ENCODE measurements at regions not wholly inside any gene's neighbourhood (a gene's known extent, or its start where the extent isn't known, plus 50 kb on each side); places are given as distances from the start of the nearest gene placed in this dataset.
A peak's percentile ranks its signal among the peaks of the same experiment; 100 is the strongest.
"Not testable (repeated sequence)": the region's sequence is repeated elsewhere in the genome, so short reads cannot be mapped to it uniquely, and the experiment has no call there.

GRCh38 chr9:7626571-7627029 is 173.0 kb downstream of the DMAC1 start:
- peak in 1 of 2 donors; percentile 15 for DNase-seq (ENCODE audit: low read depth in 1 of 2, low spot score in 1 of 2)

DNA sequence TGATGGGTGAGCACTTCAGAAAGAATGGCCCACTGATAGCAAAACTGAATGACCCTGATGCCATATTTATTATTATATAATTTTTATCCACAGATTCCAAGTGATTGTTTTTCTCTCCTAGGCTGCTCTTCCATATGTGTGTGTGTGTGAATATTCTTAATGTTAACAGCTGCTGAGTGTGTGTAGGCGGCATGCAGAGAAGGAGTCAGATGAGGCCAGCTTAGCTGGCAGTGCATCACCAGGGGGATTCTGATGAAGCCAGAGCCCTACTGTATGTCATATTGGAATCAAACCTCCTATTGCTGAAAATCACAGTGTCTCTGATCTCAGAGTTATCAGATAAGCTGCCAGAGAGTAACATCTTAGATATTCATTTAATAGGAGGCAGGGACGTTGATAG is 177.1 kb downstream of the DMAC1 start:
- DNase-seq (ENCODE audit: low read depth in 1 of 2, low spot score in 1 of 2), result no peak

DNA sequence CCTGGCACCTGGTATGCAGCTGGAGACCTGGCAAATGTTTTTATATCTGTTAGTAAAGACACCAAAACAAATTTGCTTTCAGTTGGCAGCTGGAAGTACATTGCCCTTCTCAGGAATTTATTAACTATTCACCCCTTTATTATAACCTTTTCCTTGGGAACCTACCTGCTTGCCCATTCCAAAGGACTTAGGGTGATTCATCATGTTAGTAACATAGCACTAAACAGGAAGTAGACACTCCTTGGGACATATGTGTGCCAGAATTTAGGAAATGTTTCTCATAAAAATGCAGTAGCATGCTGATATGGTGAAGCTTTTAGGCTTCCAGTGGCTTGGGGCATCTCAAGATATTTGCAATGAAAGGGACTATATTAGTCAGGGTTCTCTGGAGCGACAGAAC is 184.2 kb downstream of the DMAC1 start:
- no peak for DNase-seq (ENCODE audit: low read depth in 1 of 2, low spot score in 1 of 2)

- no peak for DNase-seq (ENCODE audit: low read depth in 1 of 2, low spot score in 1 of 2)
These were observed 185.6 kb downstream of the DMAC1 start for GRCh38 chr9:7613931-7614330.

DNA sequence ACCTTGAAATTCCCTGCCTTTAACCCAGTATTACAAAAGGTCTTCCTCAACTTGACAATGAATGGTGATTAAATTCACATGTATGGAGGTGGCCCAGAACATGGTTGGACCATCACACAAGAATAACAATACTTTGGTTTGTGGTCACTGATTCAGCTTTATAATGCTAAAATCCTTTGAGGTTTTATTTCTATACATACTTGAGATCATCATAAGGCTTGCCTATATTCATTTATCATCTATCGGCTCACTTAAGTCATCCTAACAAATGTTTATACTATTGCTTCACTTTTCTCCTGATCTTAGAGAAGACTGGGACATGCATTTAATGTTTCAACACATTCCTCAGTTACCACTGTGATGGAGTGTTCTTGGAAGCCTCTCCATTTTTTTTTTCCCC is 191.3 kb downstream of the DMAC1 start:
- DNase-seq (ENCODE audit: low read depth in 1 of 2, low spot score in 1 of 2), result no peak

DNA sequence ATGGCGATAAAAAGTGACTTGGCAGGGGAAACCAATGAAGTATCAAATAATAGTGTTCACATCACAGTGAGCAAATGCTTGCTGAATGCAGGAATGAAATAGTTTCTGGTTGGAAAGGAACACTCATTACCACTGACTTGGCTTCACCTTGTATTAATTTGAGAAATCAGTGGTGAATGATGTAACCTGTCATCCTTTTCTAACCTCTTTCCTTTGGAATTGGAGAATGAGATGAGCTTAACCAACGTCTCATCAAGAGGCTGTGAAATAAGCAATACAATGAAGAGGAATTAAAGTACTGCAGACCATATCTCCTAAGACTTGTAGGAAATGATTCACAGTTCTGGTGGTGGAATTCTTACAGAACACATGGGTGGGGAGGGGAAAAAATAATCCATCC is 192.2 kb downstream of the DMAC1 start:
- no peak for DNase-seq (ENCODE audit: low read depth in 1 of 2, low spot score in 1 of 2)

GRCh38 chr9:7606591-7606990 is 193.0 kb downstream of the DMAC1 start:
- DNase-seq (ENCODE audit: low read depth in 1 of 2, low spot score in 1 of 2), result no peak

- DNase-seq (ENCODE audit: low read depth in 1 of 2, low spot score in 1 of 2), result no peak
These were observed 197.8 kb downstream of the DMAC1 start for GRCh38 chr9:7601739-7602138.

GRCh38 chr9:7597716-7598115 is 201.9 kb downstream of the DMAC1 start:
- DNase-seq (ENCODE audit: low read depth in 1 of 2, low spot score in 1 of 2), result no peak

- no peak for DNase-seq (ENCODE audit: low read depth in 1 of 2, low spot score in 1 of 2)
These were observed 207.0 kb downstream of the DMAC1 start for GRCh38 chr9:7592321-7593316.

DNA sequence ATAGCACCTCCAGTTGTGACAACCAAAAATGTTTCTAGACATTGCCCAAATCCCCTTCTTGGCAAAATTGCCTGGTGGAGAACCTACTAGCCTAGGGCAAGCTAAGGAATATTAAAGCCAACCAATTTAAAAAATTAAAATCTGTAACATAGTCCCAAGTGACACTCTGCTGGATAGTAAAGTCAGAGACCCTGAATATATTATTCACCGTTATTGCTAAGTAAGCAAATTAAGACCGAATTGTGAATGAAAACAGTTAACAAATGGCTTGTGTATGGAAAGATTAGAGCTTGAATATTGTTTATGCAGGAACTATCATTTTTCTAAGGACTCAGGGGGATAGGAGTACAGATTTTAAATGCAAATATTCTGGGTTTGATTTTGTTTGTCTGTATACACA is 208.1 kb downstream of the DMAC1 start:
- DNase-seq (ENCODE audit: low read depth in 1 of 2, low spot score in 1 of 2), result no peak

DNA sequence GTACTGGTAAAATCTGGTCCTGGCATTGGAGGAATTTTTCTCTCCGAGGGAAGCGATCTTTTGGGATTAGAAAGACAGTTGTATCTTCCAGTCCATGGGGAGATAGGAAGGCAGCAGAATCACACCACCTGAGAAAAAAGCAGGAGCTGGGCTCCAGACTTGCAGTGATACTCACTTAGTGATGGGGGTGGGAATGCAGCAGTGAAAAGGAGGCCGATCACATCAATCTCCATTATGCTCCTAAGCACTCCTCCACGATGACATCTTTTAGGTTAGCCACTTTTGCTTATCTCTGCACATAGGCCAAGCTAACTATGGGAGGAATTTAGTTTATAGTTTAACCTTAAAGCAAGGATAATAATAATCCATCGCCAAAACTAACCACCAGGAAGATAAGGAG is 219.0 kb downstream of the DMAC1 start:
- no peak for DNase-seq (ENCODE audit: low read depth in 1 of 2, low spot score in 1 of 2)

DNA sequence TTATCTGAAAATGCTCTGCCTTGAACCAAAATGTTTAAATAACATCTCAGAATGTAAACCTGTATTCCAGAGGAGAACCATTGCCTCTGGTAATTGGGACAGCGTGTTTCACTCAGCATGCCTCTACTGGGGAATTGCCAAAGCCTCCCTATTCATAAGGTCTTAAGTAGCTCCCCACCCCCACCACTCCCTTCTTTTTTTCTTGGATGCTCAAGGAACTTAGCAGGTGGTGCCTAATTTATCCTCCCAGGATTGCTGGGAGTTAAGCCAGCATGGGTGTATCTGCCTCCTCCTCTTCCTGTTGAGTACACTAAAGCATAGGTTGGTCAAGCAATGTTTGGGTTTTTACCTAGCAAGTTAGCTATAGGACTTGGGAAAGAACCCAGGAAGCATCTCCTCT is 220.2 kb downstream of the DMAC1 start:
- DNase-seq (ENCODE audit: low read depth in 1 of 2, low spot score in 1 of 2), result no peak

- no peak for DNase-seq (ENCODE audit: low read depth in 1 of 2, low spot score in 1 of 2)
These were observed 220.6 kb downstream of the DMAC1 start for GRCh38 chr9:7578951-7579350.

GRCh38 chr9:7570107-7570720 is 229.4 kb downstream of the DMAC1 start:
- peak; percentile 8 to 15 for DNase-seq (ENCODE audit: low read depth in 1 of 2, low spot score in 1 of 2)

DNA sequence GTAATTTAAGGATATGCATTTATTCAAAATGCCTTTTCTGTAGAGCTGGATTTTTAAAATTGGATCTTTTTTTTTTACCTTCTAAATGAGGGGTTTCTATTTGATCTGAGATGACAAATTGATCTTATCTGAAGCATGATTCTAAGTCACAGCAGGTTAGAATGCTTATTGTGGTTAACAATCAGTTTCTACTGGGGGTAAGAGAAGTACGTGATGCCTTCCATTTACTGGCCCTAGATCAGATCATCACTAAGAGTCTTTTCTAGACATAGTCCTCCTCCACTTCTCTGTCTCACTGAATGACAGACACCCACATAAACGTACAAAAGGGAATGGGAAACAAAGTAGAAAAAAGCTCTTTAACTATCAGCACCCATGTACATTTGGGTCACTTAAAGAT is 231.9 kb downstream of the DMAC1 start:
- DNase-seq (ENCODE audit: low read depth in 1 of 2, low spot score in 1 of 2), result no peak

DNA sequence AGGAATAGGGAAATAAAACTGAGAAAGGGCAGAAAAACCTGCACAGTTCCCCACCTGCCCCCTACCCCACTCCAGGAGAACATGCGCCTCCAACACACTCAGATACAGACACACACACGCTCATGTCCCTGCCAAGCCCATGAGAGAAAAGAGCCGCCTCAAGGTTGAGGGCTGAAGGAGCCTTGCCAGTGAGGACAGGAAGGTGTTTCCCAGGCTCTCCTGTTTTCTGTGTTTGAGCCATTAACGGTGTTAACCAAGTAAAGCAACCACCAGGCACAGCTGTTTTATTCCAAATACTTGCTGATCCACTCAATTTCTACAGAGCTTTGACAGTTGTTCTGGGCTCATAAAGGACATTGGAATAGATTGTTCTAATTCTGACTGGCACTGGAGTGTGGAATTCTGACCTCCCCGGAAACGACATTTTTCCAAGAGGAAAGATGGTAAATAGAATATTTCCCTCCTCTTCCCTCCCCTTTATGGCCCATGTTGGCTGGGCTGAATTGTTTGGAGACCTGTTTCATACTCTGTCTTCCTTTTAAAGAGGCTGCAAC is 238.0 kb downstream of the DMAC1 start:
- no peak for DNase-seq (ENCODE audit: low read depth in 1 of 2, low spot score in 1 of 2)

- no peak for DNase-seq (ENCODE audit: low read depth in 1 of 2, low spot score in 1 of 2)
These were observed 238.8 kb downstream of the DMAC1 start for GRCh38 chr9:7560669-7561305.

DNA sequence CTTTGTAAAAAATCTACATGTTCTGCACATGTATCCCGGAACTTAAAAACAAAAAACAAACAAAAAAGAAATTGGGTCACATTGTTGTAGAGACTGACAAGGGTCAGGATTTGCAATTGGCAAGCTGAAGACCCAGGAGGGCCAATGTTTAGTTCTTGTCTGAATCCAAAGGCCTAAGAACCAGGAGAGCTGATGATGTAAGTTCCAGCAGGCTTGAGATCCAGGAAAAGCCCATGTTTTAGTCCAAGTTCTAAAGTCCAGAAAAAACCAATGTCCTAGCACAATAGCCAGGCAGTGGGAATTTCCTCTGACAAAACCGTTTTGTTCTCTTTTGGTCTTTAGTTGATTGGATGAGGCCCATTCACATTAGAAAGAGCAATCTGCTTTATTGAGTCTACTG is 244.9 kb downstream of the DMAC1 start:
- DNase-seq (ENCODE audit: low read depth in 1 of 2, low spot score in 1 of 2), result no peak

- not testable (repeated sequence) for DNase-seq (ENCODE audit: low read depth in 1 of 2, low spot score in 1 of 2)
These were observed 246.9 kb downstream of the DMAC1 start for GRCh38 chr9:7552706-7553105.

- DNase-seq (ENCODE audit: low read depth in 1 of 2, low spot score in 1 of 2), result no peak
These were observed 250.3 kb downstream of the DMAC1 start for GRCh38 chr9:7549249-7549648.

DNA sequence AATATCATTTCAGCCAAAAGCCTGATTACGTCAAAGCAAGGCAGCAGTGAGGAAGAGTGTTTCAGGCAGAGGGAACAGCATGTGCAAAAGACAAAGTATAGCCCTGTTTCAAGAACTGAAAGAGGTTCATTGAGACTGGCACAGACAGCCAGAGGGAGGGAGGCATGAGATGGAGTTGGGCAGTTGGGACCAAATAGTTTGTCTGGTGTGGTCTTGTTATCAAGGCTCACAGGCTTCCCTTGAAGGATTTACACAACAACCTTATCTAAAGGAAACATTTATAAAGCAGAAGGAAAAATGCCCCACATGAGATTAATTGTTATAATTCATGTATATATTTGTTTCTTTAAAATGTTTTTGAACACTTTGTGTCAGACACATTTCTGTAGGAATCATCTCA is 253.3 kb downstream of the DMAC1 start:
- no peak for DNase-seq (ENCODE audit: low read depth in 1 of 2, low spot score in 1 of 2)

Measured in stimulated activated CD4-positive, alpha-beta T cell treated with anti-CD3 and anti-CD28 coated beads, Interleukin-15, amount 100 ng/mL, for 1 hour (primary cell).